ENCODE measurements at regions not wholly inside any gene's neighbourhood (a gene's known extent, or its start where the extent isn't known, plus 50 kb on each side); places are given as distances from the start of the nearest gene placed in this dataset.

- Histone ChIP-seq H3K9ac (replicated peaks; ENCODE audit: extremely low read depth, insufficient read depth, low read length) (no peak overlapping the region), H3K4me3 (replicated peaks in 1 of 3; ENCODE audit: insufficient read depth in 1 of 3, low read depth in 1 of 3, low read length in 3 of 3) (no peak overlapping the region), H3K4me1 (ENCODE audit: control insufficient read depth, extremely low read depth, insufficient read depth, low read length) (no peaks in the 10 kb centered on the region), H3K79me2 (ENCODE audit: control insufficient read depth, insufficient read depth, low read length) (no peaks in the 10 kb centered on the region), H3K36me3 (ENCODE audit: control insufficient read depth in 2 of 2, extremely low read depth in 1 of 2, insufficient read depth in 2 of 2, low read length in 2 of 2) (no peaks in the 10 kb centered on the region), H3K27me3 (ENCODE audit: control insufficient read depth in 2 of 2, insufficient read depth in 2 of 2, low read length in 2 of 2) (no peaks in the 10 kb centered on the region), H2AFZ (ENCODE audit: low read depth, low read length) (no peak overlapping the region), H3K27ac (ENCODE audit: insufficient read depth, low read depth, low read length) (no peak overlapping the region), H3K4me2 (ENCODE audit: insufficient read depth, low read length) (no peak overlapping the region), H4K20me1 (replicated peaks; ENCODE audit: control insufficient read depth, extremely low read depth, insufficient read depth, low read length) (no peaks in the 10 kb centered on the region), H3K9me1 (replicated peaks; ENCODE audit: control insufficient read depth, extremely low read depth, insufficient read depth, low read length) (no peaks in the 10 kb centered on the region), H3K9me3 (replicated peaks; ENCODE audit: control insufficient read depth, insufficient read depth, low read length) (peaks cover 4% of the 10 kb centered on the region)
- TF ChIP-seq POLR2A (IDR thresholded peaks at IDR 0.05; ENCODE audit: low read depth, low read length) = no peak
- POLR2A ChIA-PET = no interaction called here
- no peak for FAIRE-seq
- CTCF ChIA-PET = no interaction called here
- intact Hi-C loops (cut with micrococcal nuclease) = no loop called here
- no peak for DNase-seq (ENCODE audit: low read depth, low spot score)
- no TSS peak for BruUV-seq (replicated peaks)
- dilution Hi-C loops (cut with MboI; ENCODE audit: extremely low pct_ligation_motif_present, low sequenced_read_pairs) = no loop called here
Observed at GRCh38 chr17:13176436-13176835, 158.6 kb upstream of the ELAC2 start.

- BruUV-seq (replicated peaks) = no TSS peak
- no peak overlapping the region for H2AFZ ChIP-seq (ENCODE audit: low read depth, low read length)
- CTCF ChIA-PET = no interaction called here
- no peaks in the 10 kb centered on the region for H3K4me1 ChIP-seq (ENCODE audit: control insufficient read depth, extremely low read depth, insufficient read depth, low read length)
- H3K79me2 ChIP-seq (ENCODE audit: control insufficient read depth, insufficient read depth, low read length) = no peaks in the 10 kb centered on the region
- no peak overlapping the region for H3K27ac ChIP-seq (ENCODE audit: insufficient read depth, low read depth, low read length)
- no peaks in the 10 kb centered on the region for H3K36me3 ChIP-seq (ENCODE audit: control insufficient read depth in 2 of 2, extremely low read depth in 1 of 2, insufficient read depth in 2 of 2, low read length in 2 of 2)
- DNase-seq (ENCODE audit: low read depth, low spot score) (no peak), FAIRE-seq (no peak)
- no peaks in the 10 kb centered on the region for H4K20me1 ChIP-seq (replicated peaks; ENCODE audit: control insufficient read depth, extremely low read depth, insufficient read depth, low read length)
- H3K9me1 ChIP-seq (replicated peaks; ENCODE audit: control insufficient read depth, extremely low read depth, insufficient read depth, low read length) = no peaks in the 10 kb centered on the region
- no peak overlapping the region for H3K4me3 ChIP-seq (replicated peaks in 1 of 3; ENCODE audit: insufficient read depth in 1 of 3, low read depth in 1 of 3, low read length in 3 of 3)
- H3K9ac ChIP-seq (replicated peaks; ENCODE audit: extremely low read depth, insufficient read depth, low read length) = no peak overlapping the region
- no peak overlapping the region for H3K4me2 ChIP-seq (ENCODE audit: insufficient read depth, low read length)
- H3K9me3 ChIP-seq (replicated peaks; ENCODE audit: control insufficient read depth, insufficient read depth, low read length) = peaks cover 4% of the 10 kb centered on the region
- intact Hi-C loops (cut with micrococcal nuclease) (no loop called here), dilution Hi-C loops (cut with MboI; ENCODE audit: extremely low pct_ligation_motif_present, low sequenced_read_pairs) (no loop called here)
- POLR2A ChIA-PET = no interaction called here
- TF ChIP-seq FOS (IDR thresholded peaks at IDR 0.05; ENCODE audit: borderline replicate concordance, insufficient read depth, low read length) (no peak), JUN (IDR thresholded peaks at IDR 0.05; ENCODE audit: borderline replicate concordance, insufficient read depth, insufficient read length, low read depth) (no peak), EZH2 (IDR thresholded peaks at IDR 0.05; ENCODE audit: borderline replicate concordance, low read depth, low read length, severe bottlenecking) (no peak), POLR2A (IDR thresholded peaks at IDR 0.05; ENCODE audit: low read depth, low read length) (no peak), POLR2AphosphoS5 (IDR thresholded peaks at IDR 0.05; ENCODE audit: insufficient read depth, low read depth, low read length) (no peak)
- H3K27me3 ChIP-seq (ENCODE audit: control insufficient read depth in 2 of 2, insufficient read depth in 2 of 2, low read length in 2 of 2) = no peaks in the 10 kb centered on the region
Observed at GRCh38 chr17:13171790-13172189, 154.0 kb upstream of the ELAC2 start.

Measured in endothelial cell of umbilical vein (primary cell).